ENCODE measurements at regions not wholly inside any gene's neighbourhood (a gene's known extent, or its start where the extent isn't known, plus 50 kb on each side); places are given as distances from the start of the nearest gene placed in this dataset.

DNA sequence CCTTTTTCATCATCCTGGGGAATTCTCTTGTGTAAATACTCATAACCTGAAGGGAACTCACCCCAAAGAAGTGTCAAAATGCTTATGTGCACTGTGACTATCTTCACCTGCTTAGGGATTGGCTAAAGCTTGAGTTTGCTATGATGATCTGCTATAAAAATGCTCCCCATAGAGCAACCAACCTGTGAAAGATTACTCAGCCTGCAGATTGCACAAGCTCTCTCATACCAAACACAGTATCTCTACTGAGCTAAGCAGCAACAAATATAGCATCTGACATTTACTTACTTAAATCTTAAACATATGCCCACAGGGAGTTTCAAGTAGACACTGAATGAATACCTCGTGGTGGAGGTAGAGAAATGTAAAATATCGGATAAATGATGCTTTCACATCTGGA, 725.8 kb downstream of the MRPL39 start:
- no peak for TF ChIP-seq EZH2 (IDR thresholded peaks at IDR 0.05; ENCODE audit: borderline replicate concordance, low read depth, low read length, severe bottlenecking)
- no peak for TF ChIP-seq POLR2AphosphoS5 (IDR thresholded peaks at IDR 0.05; ENCODE audit: insufficient read depth, low read depth, low read length)
- TF ChIP-seq POLR2A (IDR thresholded peaks at IDR 0.05; ENCODE audit: low read depth, low read length): no peak
- TF ChIP-seq, protein P1, sequence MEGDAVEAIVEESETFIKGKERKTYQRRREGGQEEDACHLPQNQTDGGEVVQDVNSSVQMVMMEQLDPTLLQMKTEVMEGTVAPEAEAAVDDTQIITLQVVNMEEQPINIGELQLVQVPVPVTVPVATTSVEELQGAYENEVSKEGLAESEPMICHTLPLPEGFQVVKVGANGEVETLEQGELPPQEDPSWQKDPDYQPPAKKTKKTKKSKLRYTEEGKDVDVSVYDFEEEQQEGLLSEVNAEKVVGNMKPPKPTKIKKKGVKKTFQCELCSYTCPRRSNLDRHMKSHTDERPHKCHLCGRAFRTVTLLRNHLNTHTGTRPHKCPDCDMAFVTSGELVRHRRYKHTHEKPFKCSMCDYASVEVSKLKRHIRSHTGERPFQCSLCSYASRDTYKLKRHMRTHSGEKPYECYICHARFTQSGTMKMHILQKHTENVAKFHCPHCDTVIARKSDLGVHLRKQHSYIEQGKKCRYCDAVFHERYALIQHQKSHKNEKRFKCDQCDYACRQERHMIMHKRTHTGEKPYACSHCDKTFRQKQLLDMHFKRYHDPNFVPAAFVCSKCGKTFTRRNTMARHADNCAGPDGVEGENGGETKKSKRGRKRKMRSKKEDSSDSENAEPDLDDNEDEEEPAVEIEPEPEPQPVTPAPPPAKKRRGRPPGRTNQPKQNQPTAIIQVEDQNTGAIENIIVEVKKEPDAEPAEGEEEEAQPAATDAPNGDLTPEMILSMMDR (IDR thresholded peaks at IDR 0.05; ENCODE audit: extremely low read depth in 1 of 2, insufficient read depth in 1 of 2, low read depth in 1 of 2, low read length in 2 of 2): no peak
- TF ChIP-seq, protein P2, sequence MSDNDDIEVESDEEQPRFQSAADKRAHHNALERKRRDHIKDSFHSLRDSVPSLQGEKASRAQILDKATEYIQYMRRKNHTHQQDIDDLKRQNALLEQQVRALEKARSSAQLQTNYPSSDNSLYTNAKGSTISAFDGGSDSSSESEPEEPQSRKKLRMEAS (IDR thresholded peaks at IDR 0.05; ENCODE audit: insufficient read depth, insufficient read length): no peak
- no peak for TF ChIP-seq GATA2 (IDR thresholded peaks at IDR 0.05; ENCODE audit: insufficient read depth, insufficient read length, low read depth, low read length)
- TF ChIP-seq JUN (IDR thresholded peaks at IDR 0.05; ENCODE audit: borderline replicate concordance, insufficient read depth, insufficient read length, low read depth): no peak

All from endothelial cell of umbilical vein (primary cell).